Kidney (tissue), 13 donors: ENCODE measurements at regions not wholly inside any gene's neighbourhood (a gene's known extent, or its start where the extent isn't known, plus 50 kb on each side); places are given as distances from the start of the nearest gene placed in this dataset.

Source experiments
- DNase-seq, 5 donors: peaks; one replicate each; pipeline ENCODE4 v3.0.0-alpha.2; 2013 to 2020
- FAIRE-seq: peaks from 2 replicates; lab custom pipeline; 2012; peaks lifted over from hg19 to GRCh38; lab: Jason Lieb, UNC
- H3K27ac ChIP-seq, 2 donors: one replicate each; pipeline ENCODE4 v1.7.0; 2013; ENCODE audit warnings: low read depth in 2 of 2, low read length in 2 of 2, inconsistent platforms in 1 of 2
- H3K27me3 ChIP-seq: one replicate; pipeline ENCODE4 v1.7.1; 2013; ENCODE audit warnings: low read length, inconsistent platforms; ENCODE audit not compliant: control insufficient read depth, insufficient read depth
- H3K36me3 ChIP-seq, 3 donors: one replicate each; pipeline versions ENCODE4 v1.7.0 to v1.7.1; 2013; ENCODE audit warnings: low read length in 3 of 3, control low read depth in 1 of 3, inconsistent platforms in 1 of 3; ENCODE audit not compliant: insufficient read depth in 3 of 3, control insufficient read depth in 2 of 3
- H3K4me1 ChIP-seq, 3 donors: one replicate each; pipeline versions ENCODE4 v1.7.0 to v1.7.1; 2013; ENCODE audit warnings: low read length in 3 of 3, inconsistent platforms in 1 of 3, low read depth in 1 of 3; ENCODE audit not compliant: control insufficient read depth in 2 of 3, insufficient read depth in 2 of 3
- H3K4me3 ChIP-seq, 3 donors: one replicate each; pipeline versions ENCODE4 v1.7.0 to v1.8.1; 2013; ENCODE audit warnings: low read length in 3 of 3, control low read depth in 1 of 3, inconsistent platforms in 1 of 3
- H3K9ac ChIP-seq, 3 donors: one replicate each; pipeline versions ENCODE4 v1.7.0 to v1.7.1; 2013; ENCODE audit warnings: low read length in 3 of 3, control low read depth in 1 of 3, inconsistent platforms in 1 of 3
- H3K9me3 ChIP-seq, 3 donors: one replicate each; pipeline versions ENCODE4 v1.7.0 to v1.7.1; 2013; ENCODE audit warnings: low read length in 3 of 3, control low read depth in 1 of 3, inconsistent platforms in 1 of 3; ENCODE audit not compliant: control insufficient read depth in 2 of 3, insufficient read depth in 1 of 3
- CTCF ChIP-seq: IDR thresholded peaks from 3 replicates; pipeline ENCODE4 v1.5.1; 2012; ENCODE audit warnings: mild to moderate bottlenecking, moderate library complexity, borderline replicate concordance; ENCODE audit not compliant: insufficient read depth; ENCODE audit errors: extremely low read depth
- intact Hi-C: fragments of 100-400 bp; cut with DNase I; formaldehyde crosslinking; loops from one replicate; pipeline ENCODE4 v1.11.1; 2022
- donor health status: control.
- donor health status: control.
- donor health status: control.
- donor health status: control.
- donor health status: control.
- donor health status: DM: yes; HTN: yes; CAD: no.
- donor health status: Normal renal cell carcinoma (clear cell type).

DNA sequence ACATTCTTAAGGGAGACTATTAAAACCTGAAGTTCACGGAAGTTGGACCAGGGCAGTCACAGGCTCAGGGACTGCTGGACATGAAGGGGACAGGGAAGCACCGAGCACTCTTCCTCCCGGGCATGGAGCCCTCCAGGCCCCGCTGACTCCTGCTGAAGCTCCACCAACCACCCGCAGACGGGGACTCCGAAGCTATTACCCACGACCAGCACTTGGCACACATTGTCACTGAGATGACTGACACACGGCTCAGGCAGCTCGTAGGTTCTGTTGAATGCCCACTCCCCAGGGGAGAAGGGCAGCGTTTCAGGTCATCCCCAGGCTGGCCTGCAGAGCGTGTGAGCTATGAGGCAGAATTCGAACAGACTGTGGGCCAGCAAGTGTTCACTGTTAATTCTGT, 234.8 kb downstream of the NDUFA10 start:
- no peak overlapping the region for H3K4me3 ChIP-seq
- no peak for FAIRE-seq
- peaks cover 0 to 4% (median 0%) of the 10 kb centered on the region in 3 donors for H3K9me3 ChIP-seq
- no peak overlapping the region for H3K27ac ChIP-seq
- peak in 1 of 5 donors; percentile 10 for DNase-seq
- H3K27me3 ChIP-seq, result no peaks in the 10 kb centered on the region
- TF ChIP-seq CTCF, result no peak
- H3K4me1 ChIP-seq, result peaks cover 0 to 14% (median 4%) of the 10 kb centered on the region in 3 donors
- no peaks in the 10 kb centered on the region for H3K36me3 ChIP-seq
- no peak overlapping the region for H3K9ac ChIP-seq
- intact Hi-C loops, result no loop called here

DNA sequence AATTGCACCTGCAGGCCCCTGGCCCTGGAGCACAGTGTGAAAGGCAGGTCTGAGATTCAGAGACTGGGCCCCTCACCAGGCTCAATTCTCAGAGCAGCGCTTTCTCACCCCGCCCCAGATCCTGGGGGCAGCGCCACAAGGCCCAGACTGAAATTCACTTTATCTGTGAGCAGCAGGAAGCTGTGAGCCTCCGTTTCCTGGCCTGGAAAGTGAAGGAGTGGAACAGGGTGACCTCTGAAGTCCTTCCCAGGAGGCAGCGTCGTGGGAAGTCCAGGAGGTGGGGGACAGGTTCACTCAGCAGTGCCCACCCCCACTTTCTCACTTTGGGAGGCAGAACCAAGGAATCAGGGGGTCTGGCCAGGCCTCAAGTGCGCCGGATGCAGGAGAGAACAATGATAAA, 235.4 kb downstream of the NDUFA10 start:
- Histone ChIP-seq H3K36me3 (no peaks in the 10 kb centered on the region), H3K9me3 (peaks cover 0 to 4% (median 0%) of the 10 kb centered on the region in 3 donors), H3K4me3 (no peak overlapping the region), H3K27ac (peak overlapping the region in 1 of 2 donors; percentile 33), H3K4me1 (peaks cover 0 to 14% (median 4%) of the 10 kb centered on the region in 3 donors), H3K27me3 (no peaks in the 10 kb centered on the region), H3K9ac (no peak overlapping the region)
- DNase-seq (peak in 1 of 5 donors; percentile 30), FAIRE-seq (no peak)
- no peak for TF ChIP-seq CTCF
- intact Hi-C loops, result no loop called here

- Histone ChIP-seq H3K27ac (peak overlapping the region in 1 of 2 donors; percentile 7), H3K36me3 (no peaks in the 10 kb centered on the region), H3K4me3 (no peak overlapping the region), H3K27me3 (no peaks in the 10 kb centered on the region), H3K4me1 (peaks cover 0 to 14% (median 4%) of the 10 kb centered on the region in 3 donors), H3K9ac (no peak overlapping the region), H3K9me3 (peaks cover 0 to 4% (median 0%) of the 10 kb centered on the region in 3 donors)
- FAIRE-seq (no peak), DNase-seq (peak in 4 of 5 donors; percentile 42 to 59 (median 54))
- TF ChIP-seq CTCF, result no peak
- intact Hi-C loops, result no loop called here
Observed at GRCh38 chr2:239788576-239789098, 236.5 kb downstream of the NDUFA10 start.
